Activated CD4-positive, alpha-beta T cell treated with anti-CD3 and anti-CD28 coated beads for 36 hours (primary cell): ENCODE measurements at regions not wholly inside any gene's neighbourhood (a gene's known extent, or its start where the extent isn't known, plus 50 kb on each side); places are given as distances from the start of the nearest gene placed in this dataset.

ENCODE experiments used
- ATAC-seq: fragments of 200-7000 bp; cut with Tn5 transposase; one replicate; pipeline ENCODE4 v1.10.0; 2021; ENCODE audit warnings: mild to moderate bottlenecking, moderate library complexity
- CTCF ChIA-PET: fragments of 350-600 bp; sonication (Branson Sonifier 250); formaldehyde crosslinking; loops from one replicate; lab custom pipeline; 2021; ENCODE audit warnings: antibody characterized with exemption; lab: Charles Lee
- POLR2A ChIA-PET: fragments of 350-600 bp; sonication (Branson Sonifier 250); formaldehyde crosslinking; loops from one replicate; lab custom pipeline; 2021; ENCODE audit warnings: antibody characterized with exemption, inconsistent platforms; lab: Charles Lee
- DNase-seq: peaks from one replicate; pipeline ENCODE4 v3.0.0-alpha.2; 2020
- H3K27ac Mint-ChIP-seq: one replicate; pipeline ENCODE4 v1.8.0; 2021; ENCODE audit warnings: mixed read lengths
- H3K27me3 Mint-ChIP-seq: one replicate; pipeline ENCODE4 v1.8.0; 2021; ENCODE audit warnings: mixed read lengths
- H3K36me3 Mint-ChIP-seq: one replicate; pipeline ENCODE4 v1.8.0; 2021; ENCODE audit warnings: low read depth, mixed read lengths
- H3K4me1 Mint-ChIP-seq: one replicate; pipeline ENCODE4 v1.8.0; 2021; ENCODE audit warnings: mixed read lengths
- H3K4me3 Mint-ChIP-seq: one replicate; pipeline ENCODE4 v1.8.0; 2021; ENCODE audit warnings: mild to moderate bottlenecking, moderate library complexity, mixed read lengths
- H3K9me3 Mint-ChIP-seq: one replicate; pipeline ENCODE4 v1.8.0; 2021; ENCODE audit warnings: low read depth, mixed read lengths
- intact Hi-C, 2 experiments: fragments of 100-400 bp; cut with DNase I in 1 of 2; cut with micrococcal nuclease in 1 of 2; formaldehyde crosslinking; loops; one replicate each; pipeline versions ENCODE4 v1.14.2 to v1.15.1; 2022 to 2024; cut with DNase I, micrococcal nuclease

DNA sequence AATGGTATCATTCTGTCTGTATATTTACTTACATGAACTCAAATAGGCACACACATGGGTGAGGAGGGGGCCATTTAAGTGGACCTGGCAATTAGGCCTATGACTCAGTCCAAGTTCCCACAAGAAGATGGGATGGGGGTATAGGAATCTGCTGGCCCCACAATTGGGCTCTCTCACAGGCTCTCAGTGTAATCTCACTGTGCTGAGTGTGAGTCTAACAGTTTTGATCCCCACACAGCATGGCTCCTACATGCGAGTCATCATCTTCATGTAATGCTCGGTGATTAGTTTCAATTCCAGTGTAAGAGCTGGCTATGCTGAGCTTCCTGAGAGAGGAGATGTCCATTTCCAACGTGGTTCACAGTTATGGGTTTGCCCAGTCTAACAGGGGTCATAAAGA is 114.0 kb downstream of the GATA6 start:
- no peak overlapping the region for H3K27ac Mint-ChIP-seq
- no peak overlapping the region for H3K4me3 Mint-ChIP-seq
- no peaks in the 10 kb centered on the region for H3K4me1 Mint-ChIP-seq
- POLR2A ChIA-PET: no interaction called here
- H3K36me3 Mint-ChIP-seq: no peaks in the 10 kb centered on the region
- no peak for ATAC-seq
- CTCF ChIA-PET: no interaction called here
- peaks cover 2% of the 10 kb centered on the region for H3K9me3 Mint-ChIP-seq
- intact Hi-C loops: no loop called here
- DNase-seq: no peak
- no peaks in the 10 kb centered on the region for H3K27me3 Mint-ChIP-seq

DNA sequence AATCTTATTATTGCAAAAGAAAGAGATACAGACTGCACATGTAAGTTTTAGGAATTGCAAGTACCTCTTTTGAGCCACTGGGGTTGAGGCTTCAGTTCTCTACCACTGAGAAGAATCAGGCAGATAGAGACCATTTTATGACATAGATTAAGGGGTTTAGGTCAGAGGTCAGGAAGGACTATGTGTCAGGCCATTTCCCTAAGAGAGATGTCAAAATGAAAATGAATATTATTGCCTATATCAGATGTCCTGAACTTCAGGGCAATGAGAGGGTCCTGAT is 113.7 kb downstream of the GATA6 start:
- Mint-ChIP-seq H3K27ac (no peak overlapping the region), H3K9me3 (peaks cover 2% of the 10 kb centered on the region), H3K27me3 (no peaks in the 10 kb centered on the region), H3K36me3 (no peaks in the 10 kb centered on the region), H3K4me1 (no peaks in the 10 kb centered on the region), H3K4me3 (no peak overlapping the region)
- POLR2A ChIA-PET: no interaction called here
- ATAC-seq (no peak), DNase-seq (no peak)
- intact Hi-C loops: no loop called here
- CTCF ChIA-PET: no interaction called here

GRCh38 chr18:22282311-22283115 is 113.1 kb downstream of the GATA6 start:
- Mint-ChIP-seq H3K9me3 (peaks cover 2% of the 10 kb centered on the region), H3K27me3 (no peaks in the 10 kb centered on the region), H3K4me3 (no peak overlapping the region), H3K36me3 (no peaks in the 10 kb centered on the region), H3K4me1 (no peaks in the 10 kb centered on the region), H3K27ac (peak overlapping the region; percentile 9)
- DNase-seq (no peak), ATAC-seq (peak; percentile 55)
- ChIA-PET CTCF (no interaction called here), POLR2A (no interaction called here)
- intact Hi-C loops: no loop called here

- Mint-ChIP-seq H3K9me3 (peaks cover 3% of the 10 kb centered on the region), H3K27me3 (no peaks in the 10 kb centered on the region), H3K36me3 (no peaks in the 10 kb centered on the region), H3K4me3 (no peak overlapping the region), H3K27ac (no peak overlapping the region), H3K4me1 (no peaks in the 10 kb centered on the region)
- POLR2A ChIA-PET: no interaction called here
- intact Hi-C loops: no loop called here
- no peak for ATAC-seq
- no peak for DNase-seq
- CTCF ChIA-PET: no interaction called here
Observed at GRCh38 chr18:22280453-22280750, 111.0 kb downstream of the GATA6 start.

DNA sequence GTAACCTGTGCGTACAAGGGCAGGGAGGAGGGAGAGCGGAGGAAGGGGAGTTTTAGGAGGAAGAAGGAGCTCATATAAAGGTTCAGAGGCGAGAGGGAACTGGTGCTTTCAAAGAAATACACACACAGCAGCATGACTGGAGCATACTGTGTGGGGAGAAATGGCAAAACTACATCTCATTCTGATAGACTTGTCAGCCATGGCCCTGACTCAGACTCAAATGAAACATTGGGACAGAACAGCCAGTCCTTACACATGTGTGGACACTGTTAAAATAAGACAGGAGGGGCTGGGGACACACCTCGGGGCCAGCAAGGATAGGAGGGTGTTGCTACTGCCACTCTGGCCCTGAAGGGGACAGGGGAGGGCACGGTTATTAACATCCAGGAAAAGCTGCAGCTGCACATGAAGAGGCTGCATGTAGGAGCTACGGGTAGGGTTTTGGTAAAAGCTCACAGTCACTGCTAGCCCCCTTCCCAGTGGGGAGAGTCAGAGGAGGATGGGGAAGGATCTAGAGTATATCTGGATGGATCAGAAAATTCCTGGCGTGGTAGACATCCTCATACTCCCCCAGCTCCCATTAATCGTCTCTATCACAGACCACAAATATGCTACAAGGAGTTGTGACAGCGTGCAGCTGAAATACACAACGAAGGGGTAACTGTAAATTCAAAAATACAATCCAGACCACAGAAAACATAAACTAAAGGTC is 110.5 kb downstream of the GATA6 start:
- peaks cover 3% of the 10 kb centered on the region for H3K9me3 Mint-ChIP-seq
- intact Hi-C loops: no loop called here
- ChIA-PET POLR2A (no interaction called here), CTCF (no interaction called here)
- DNase-seq: no peak
- ATAC-seq: no peak
- no peaks in the 10 kb centered on the region for H3K4me1 Mint-ChIP-seq
- H3K27me3 Mint-ChIP-seq: no peaks in the 10 kb centered on the region
- no peaks in the 10 kb centered on the region for H3K36me3 Mint-ChIP-seq
- no peak overlapping the region for H3K4me3 Mint-ChIP-seq
- no peak overlapping the region for H3K27ac Mint-ChIP-seq

DNA sequence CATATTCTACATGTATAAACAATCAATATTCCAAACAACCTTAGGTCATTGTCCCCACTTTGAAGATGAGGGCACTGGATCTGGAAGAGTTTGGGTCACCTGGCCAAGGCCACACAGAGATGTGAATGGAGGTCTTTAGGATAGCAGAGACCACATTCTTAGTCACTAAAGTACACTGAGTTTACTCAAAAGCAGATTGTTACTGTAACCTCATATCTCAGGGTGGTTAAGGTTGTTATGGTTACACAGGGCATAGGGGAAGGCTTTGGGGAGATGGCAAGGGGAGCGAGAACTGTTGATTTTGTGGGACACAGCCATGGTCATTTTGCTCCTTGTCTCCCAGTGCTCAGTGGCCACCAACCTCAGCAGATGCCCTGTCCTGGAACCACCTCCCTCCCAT is 109.4 kb downstream of the GATA6 start:
- Mint-ChIP-seq H3K27ac (no peak overlapping the region), H3K27me3 (no peaks in the 10 kb centered on the region), H3K4me1 (no peaks in the 10 kb centered on the region)

GRCh38 chr18:22277758-22278157 is 108.4 kb downstream of the GATA6 start:
- CTCF ChIA-PET: no interaction called here
- Mint-ChIP-seq H3K27ac (no peak overlapping the region), H3K4me3 (no peak overlapping the region), H3K36me3 (no peaks in the 10 kb centered on the region), H3K4me1 (no peaks in the 10 kb centered on the region), H3K9me3 (peaks cover 6% of the 10 kb centered on the region), H3K27me3 (no peaks in the 10 kb centered on the region)
- POLR2A ChIA-PET: no interaction called here
- DNase-seq (no peak), ATAC-seq (no peak)
- intact Hi-C loops: no loop called here

More for the DNA sequence above, 109.4 kb downstream of the GATA6 start:
- intact Hi-C loops: no loop called here
- Mint-ChIP-seq H3K4me3 (no peak overlapping the region), H3K9me3 (peaks cover 7% of the 10 kb centered on the region), H3K36me3 (no peaks in the 10 kb centered on the region)
- DNase-seq (no peak), ATAC-seq (no peak)
- POLR2A ChIA-PET: no interaction called here
- CTCF ChIA-PET: no interaction called here

DNA sequence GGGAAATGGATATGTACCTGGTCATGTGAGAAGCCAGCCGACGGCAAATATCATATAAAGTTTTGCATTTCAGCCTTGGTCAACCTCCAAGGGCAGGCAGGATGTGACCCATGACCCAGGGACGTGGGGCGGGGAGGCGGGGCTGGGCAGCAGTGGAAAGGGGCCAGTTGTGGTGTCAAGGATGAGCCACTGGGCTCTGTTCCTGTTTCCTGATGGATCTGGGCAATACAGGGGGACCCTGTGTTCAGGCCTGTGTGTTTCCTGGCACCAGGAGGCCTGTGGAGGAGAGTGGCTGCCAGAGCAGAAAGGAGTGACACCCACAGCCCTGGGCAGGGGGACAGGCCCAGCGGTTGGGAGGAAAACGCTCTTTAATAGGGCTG is 106.9 kb downstream of the GATA6 start:
- H3K9me3 Mint-ChIP-seq: peaks cover 6% of the 10 kb centered on the region
- no peaks in the 10 kb centered on the region for H3K4me1 Mint-ChIP-seq
- POLR2A ChIA-PET: no interaction called here
- H3K27ac Mint-ChIP-seq: no peak overlapping the region
- no peak overlapping the region for H3K4me3 Mint-ChIP-seq
- no peak for ATAC-seq
- no peak for DNase-seq
- no peaks in the 10 kb centered on the region for H3K27me3 Mint-ChIP-seq
- no peaks in the 10 kb centered on the region for H3K36me3 Mint-ChIP-seq
- intact Hi-C loops: no loop called here
- CTCF ChIA-PET: no interaction called here

DNA sequence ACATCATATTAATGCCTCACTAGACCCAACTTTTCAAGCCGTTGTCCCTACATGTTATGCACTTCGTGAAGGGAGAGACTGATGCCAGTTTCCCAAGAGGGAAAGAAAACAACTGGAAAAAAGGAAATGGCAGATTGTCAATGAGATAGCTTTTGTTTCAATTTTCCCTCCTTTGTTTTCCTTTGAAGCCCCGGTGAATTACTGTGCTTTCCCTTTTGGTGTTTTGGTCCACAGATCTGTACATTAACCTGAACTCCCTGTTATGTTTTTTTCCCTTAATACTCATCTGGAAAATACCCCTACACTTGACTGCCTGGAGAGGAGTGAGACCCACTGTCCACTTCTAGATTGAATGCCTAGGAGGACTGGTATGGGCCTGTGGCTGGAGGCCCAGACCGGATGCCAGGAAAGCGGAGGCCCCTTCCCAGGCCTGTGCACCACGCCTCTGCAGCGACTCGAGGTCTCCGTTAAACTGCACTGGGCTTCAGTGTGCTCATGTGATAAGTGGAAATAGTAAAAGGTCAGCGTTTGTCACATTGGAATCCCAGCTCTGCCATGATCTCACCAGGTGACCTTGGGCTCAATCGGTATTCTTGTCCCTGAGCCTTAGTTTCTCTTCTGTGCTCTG is 106.4 kb downstream of the GATA6 start:
- Mint-ChIP-seq H3K36me3 (no peaks in the 10 kb centered on the region), H3K9me3 (peaks cover 6% of the 10 kb centered on the region), H3K27me3 (no peaks in the 10 kb centered on the region), H3K4me3 (no peak overlapping the region), H3K4me1 (no peaks in the 10 kb centered on the region), H3K27ac (no peak overlapping the region)
- no peak for ATAC-seq
- ChIA-PET POLR2A (no interaction called here), CTCF (no interaction called here)
- intact Hi-C loops: no loop called here
- no peak for DNase-seq

- ATAC-seq (no peak), DNase-seq (no peak)
- intact Hi-C loops: no loop called here
- peaks cover 6% of the 10 kb centered on the region for H3K9me3 Mint-ChIP-seq
- H3K4me1 Mint-ChIP-seq: no peaks in the 10 kb centered on the region
- H3K36me3 Mint-ChIP-seq: no peaks in the 10 kb centered on the region
- POLR2A ChIA-PET: no interaction called here
- CTCF ChIA-PET: no interaction called here
- no peak overlapping the region for H3K27ac Mint-ChIP-seq
- no peaks in the 10 kb centered on the region for H3K27me3 Mint-ChIP-seq
- no peak overlapping the region for H3K4me3 Mint-ChIP-seq
Observed at GRCh38 chr18:22273101-22274039, 104.0 kb downstream of the GATA6 start.

- no peak for ATAC-seq
- ChIA-PET CTCF (no interaction called here), POLR2A (no interaction called here)
- Mint-ChIP-seq H3K4me3 (no peak overlapping the region), H3K9me3 (peaks cover 6% of the 10 kb centered on the region), H3K4me1 (no peaks in the 10 kb centered on the region), H3K36me3 (no peaks in the 10 kb centered on the region), H3K27ac (no peak overlapping the region), H3K27me3 (no peaks in the 10 kb centered on the region)
- intact Hi-C loops: no loop called here
- no peak for DNase-seq
Observed at GRCh38 chr18:22272242-22272641, 102.9 kb downstream of the GATA6 start.
